BJ (cell line): ENCODE measurements at regions not wholly inside any gene's neighbourhood (a gene's known extent, or its start where the extent isn't known, plus 50 kb on each side); places are given as distances from the start of the nearest gene placed in this dataset.

Experiments used
- CTCF ChIA-PET: fragments of 350-600 bp; formaldehyde crosslinking; extraction: SDS; loops from one replicate; lab custom pipeline; 2021; ENCODE audit warnings: antibody characterized with exemption, inconsistent platforms; lab: Yijun Ruan, JAX
- POLR2A ChIA-PET: fragments of 300-600 bp; sonication (Branson Sonifier 250); formaldehyde crosslinking; extraction: SDS; loops from one replicate; lab custom pipeline; 2021; ENCODE audit warnings: antibody characterized with exemption; lab: Charles Lee
- DNase-seq: peaks from one replicate; pipeline ENCODE4 v3.0.0-alpha.2; 2011; ENCODE audit warnings: low read depth
- H3K27me3 ChIP-seq: 2 replicates; pipeline ENCODE4 v1.6.0; 2011; ENCODE audit warnings: low read length; ENCODE audit not compliant: control insufficient read depth, insufficient read depth
- H3K36me3 ChIP-seq: 2 replicates; pipeline ENCODE4 v1.5.1; 2011; ENCODE audit warnings: low read length; ENCODE audit not compliant: control insufficient read depth, insufficient read depth
- H3K4me3 ChIP-seq: 2 replicates; pipeline ENCODE4 v1.5.1; 2011; ENCODE audit warnings: low read depth, mild to moderate bottlenecking, control low read depth, low read length
- TF ChIP-seq, protein P1 (sequence below): IDR thresholded peaks from 2 replicates; pipeline ENCODE4 v1.5.1; 2011; ENCODE audit warnings: low read depth, mild to moderate bottlenecking, control low read depth, inconsistent platforms, low read length, moderate library complexity; ENCODE audit not compliant: insufficient read depth

GRCh38 chr5:97542469-97542868 is 359.4 kb upstream of the RIOK2 start:
- ChIA-PET POLR2A (no interaction called here), CTCF (interaction anchor here (1.0 kb wide), 1 partner anchor 8 kb away, joined by 4 read pairs; no protein-coding TSS in a partner anchor)
- TF ChIP-seq, protein P1, sequence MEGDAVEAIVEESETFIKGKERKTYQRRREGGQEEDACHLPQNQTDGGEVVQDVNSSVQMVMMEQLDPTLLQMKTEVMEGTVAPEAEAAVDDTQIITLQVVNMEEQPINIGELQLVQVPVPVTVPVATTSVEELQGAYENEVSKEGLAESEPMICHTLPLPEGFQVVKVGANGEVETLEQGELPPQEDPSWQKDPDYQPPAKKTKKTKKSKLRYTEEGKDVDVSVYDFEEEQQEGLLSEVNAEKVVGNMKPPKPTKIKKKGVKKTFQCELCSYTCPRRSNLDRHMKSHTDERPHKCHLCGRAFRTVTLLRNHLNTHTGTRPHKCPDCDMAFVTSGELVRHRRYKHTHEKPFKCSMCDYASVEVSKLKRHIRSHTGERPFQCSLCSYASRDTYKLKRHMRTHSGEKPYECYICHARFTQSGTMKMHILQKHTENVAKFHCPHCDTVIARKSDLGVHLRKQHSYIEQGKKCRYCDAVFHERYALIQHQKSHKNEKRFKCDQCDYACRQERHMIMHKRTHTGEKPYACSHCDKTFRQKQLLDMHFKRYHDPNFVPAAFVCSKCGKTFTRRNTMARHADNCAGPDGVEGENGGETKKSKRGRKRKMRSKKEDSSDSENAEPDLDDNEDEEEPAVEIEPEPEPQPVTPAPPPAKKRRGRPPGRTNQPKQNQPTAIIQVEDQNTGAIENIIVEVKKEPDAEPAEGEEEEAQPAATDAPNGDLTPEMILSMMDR: no peak
- H3K4me3 ChIP-seq: no peak overlapping the region
- DNase-seq: no peak
- H3K36me3 ChIP-seq: no peaks in the 10 kb centered on the region
- H3K27me3 ChIP-seq: no peaks in the 10 kb centered on the region

- DNase-seq: no peak
- no peaks in the 10 kb centered on the region for H3K36me3 ChIP-seq
- CTCF ChIA-PET: interaction anchor here (0.8 to 1.0 kb wide), 3 partner anchors 9 to 43 kb away, joined by 3 to 4 read pairs (median 4); no protein-coding TSS in a partner anchor
- TF ChIP-seq, protein P1: no peak
- no peaks in the 10 kb centered on the region for H3K27me3 ChIP-seq
- H3K4me3 ChIP-seq: no peak overlapping the region
- POLR2A ChIA-PET: no interaction called here
Observed at GRCh38 chr5:97543166-97543565, 360.1 kb upstream of the RIOK2 start.

GRCh38 chr5:97544240-97544639 is 361.2 kb upstream of the RIOK2 start:
- POLR2A ChIA-PET: no interaction called here
- Histone ChIP-seq H3K36me3 (no peaks in the 10 kb centered on the region), H3K27me3 (no peaks in the 10 kb centered on the region), H3K4me3 (no peak overlapping the region)
- CTCF ChIA-PET: interaction anchor here (1.4 kb wide), 1 partner anchor 9 kb away, joined by 4 read pairs; no protein-coding TSS in a partner anchor
- DNase-seq: no peak
- TF ChIP-seq, protein P1: no peak

DNA sequence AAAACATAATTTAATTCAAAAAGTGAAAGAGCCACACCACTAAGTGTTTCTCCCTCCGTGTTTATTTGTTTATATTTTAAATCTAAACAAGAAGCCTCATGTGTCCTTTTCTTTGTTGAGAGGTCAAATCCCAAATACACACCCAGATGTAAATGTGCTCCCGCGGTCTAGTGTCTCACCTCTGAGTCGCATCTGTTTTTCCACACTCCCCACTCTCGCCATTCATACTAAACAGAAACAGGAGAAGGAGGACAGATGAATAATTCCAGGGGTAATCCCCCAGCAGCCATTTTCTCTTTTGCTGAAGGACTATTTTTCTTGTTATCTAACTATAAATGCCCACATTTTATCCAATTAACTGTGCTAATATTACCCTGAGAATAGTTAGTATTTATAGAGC is 361.6 kb upstream of the RIOK2 start:
- DNase-seq: no peak
- TF ChIP-seq, protein P1: no peak
- ChIA-PET CTCF (interaction anchor here (1.4 kb wide), 2 partner anchors 9 to 11 kb away, joined by 4 to 6 read pairs; no protein-coding TSS in a partner anchor), POLR2A (no interaction called here)
- Histone ChIP-seq H3K4me3 (no peak overlapping the region), H3K36me3 (no peaks in the 10 kb centered on the region), H3K27me3 (no peaks in the 10 kb centered on the region)

- DNase-seq: no peak
- no peaks in the 10 kb centered on the region for H3K27me3 ChIP-seq
- no peak overlapping the region for H3K4me3 ChIP-seq
- CTCF ChIA-PET: interaction anchor here (1.4 kb wide), 2 partner anchors 10 to 11 kb away, joined by 4 to 6 read pairs; no protein-coding TSS in a partner anchor
- POLR2A ChIA-PET: no interaction called here
- TF ChIP-seq, protein P1: no peak
- H3K36me3 ChIP-seq: no peaks in the 10 kb centered on the region
Observed at GRCh38 chr5:97545446-97545845, 362.4 kb upstream of the RIOK2 start.
